ENCODE measurements at regions not wholly inside any gene's neighbourhood (a gene's known extent, or its start where the extent isn't known, plus 50 kb on each side); places are given as distances from the start of the nearest gene placed in this dataset.
A peak's percentile ranks its signal among the peaks of the same experiment; 100 is the strongest.
"Not testable (repeated sequence)": the region's sequence is repeated elsewhere in the genome, so short reads cannot be mapped to it uniquely, and the experiment has no call there.

DNA sequence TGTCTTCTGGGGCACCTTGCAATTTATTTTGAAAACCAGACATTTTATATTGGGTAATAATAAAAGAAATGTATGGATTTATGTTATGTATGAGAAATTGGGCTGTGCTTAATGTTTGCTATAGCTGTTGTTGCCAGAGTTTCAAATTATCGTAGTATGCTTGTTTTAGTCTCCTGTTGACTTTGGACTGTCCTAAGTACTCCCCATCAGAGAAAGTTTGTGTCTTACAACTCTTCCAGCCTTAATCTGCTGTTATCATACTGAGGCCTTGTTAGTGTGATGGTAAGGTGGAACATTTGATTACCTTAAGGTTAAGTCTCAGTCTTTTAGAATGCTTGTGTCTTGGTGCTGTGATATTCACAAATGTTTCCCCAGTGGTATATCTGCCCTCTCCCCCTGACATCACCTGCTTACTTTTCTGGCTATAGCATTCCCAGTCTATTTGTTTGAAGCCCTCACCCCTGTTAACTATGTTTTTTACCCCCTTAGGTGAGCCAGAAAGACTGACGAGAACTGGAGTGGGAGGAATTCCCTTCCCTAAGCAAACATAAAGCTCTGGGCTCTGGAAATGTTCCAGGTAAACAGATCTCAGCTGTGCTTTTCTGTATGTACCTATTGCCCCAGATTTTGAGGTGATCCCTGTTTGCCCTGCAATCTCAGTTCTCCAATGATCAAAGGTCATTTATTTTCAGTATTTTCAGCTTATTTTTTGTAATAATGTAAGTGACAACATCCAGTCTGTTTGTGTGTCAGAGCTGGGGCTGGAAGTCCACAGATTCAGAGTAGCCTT is 581.1 kb upstream of the CITED2 start:
- no peak for DNase-seq (ENCODE audit: low spot score)

DNA sequence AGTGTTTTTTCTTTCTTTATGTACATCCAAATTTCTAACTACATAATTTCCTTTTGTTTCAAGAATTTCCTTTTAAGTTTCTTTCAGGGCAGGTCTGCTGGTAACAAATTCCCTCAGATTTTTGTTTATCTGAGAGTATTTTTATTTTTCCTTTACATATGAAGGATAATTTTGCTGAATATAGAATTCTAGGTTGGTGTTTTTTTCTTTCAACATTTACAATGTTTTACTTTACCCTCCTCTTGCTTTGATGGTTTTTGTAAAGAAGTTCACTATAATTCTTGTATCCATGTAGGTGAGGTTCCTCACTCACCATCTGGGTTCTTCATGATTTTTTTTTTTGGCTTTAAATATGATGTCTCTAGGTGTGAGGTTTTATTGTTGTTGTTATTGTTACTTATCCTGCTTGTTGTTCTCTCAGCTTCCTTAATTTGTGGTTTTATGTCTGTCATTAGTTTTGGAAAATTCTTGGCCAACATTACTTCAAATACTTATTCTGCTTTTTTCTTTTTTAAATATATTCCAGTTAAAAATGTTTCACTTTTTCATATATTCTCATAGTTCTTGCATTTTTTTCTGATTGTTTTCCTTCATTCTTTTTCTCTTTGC is 580.1 kb upstream of the CITED2 start:
- no peak for DNase-seq (ENCODE audit: low spot score)

- not testable (repeated sequence) for DNase-seq (ENCODE audit: low spot score)
Measured at GRCh38 chr6:139953780-139954179, 579.3 kb upstream of the CITED2 start.

DNA sequence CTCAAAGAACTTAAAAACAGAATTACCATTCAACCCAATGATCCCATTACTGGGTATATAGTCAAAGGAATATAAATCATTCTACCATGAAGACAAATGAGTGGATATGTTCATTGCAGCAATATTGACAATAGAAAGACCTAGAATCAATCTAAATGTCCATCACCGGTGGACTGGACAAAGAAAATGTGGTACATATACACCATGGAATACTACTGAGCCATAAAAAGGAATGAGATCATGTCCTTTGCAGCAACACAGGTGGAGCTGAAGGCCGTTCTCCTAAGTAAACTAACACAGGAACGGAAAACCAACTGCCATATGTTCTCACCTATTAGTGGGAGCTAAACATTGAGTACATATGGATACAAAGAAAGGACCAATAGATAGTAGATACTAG is 576.7 kb upstream of the CITED2 start:
- no peak for DNase-seq (ENCODE audit: low spot score)

DNA sequence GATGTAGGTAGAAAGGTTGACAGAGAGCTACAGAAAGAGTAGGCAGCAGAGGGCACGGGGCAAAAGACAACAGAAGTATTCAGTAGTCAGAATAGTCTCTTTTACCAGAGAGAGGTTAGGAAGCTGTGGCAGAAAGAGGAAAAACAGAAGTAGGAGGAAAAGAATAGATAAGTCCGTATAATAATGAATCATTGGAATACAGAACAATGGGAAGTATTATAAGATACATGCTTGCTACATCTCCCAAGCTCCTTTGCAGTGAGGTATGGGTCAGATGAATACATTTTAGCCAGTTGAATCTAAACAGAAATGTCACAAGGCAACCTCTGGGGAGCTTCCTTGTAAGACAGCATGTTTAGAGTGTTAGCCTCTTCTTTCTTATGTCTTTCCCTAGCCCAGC is 570.5 kb upstream of the CITED2 start:
- DNase-seq (ENCODE audit: low spot score) = no peak

GRCh38 chr6:139944131-139944530 is 569.7 kb upstream of the CITED2 start:
- DNase-seq (ENCODE audit: low spot score) = no peak

GRCh38 chr6:139943391-139943790 is 568.9 kb upstream of the CITED2 start:
- no peak for DNase-seq (ENCODE audit: low spot score)

GRCh38 chr6:139942331-139942730 is 567.9 kb upstream of the CITED2 start:
- no peak for DNase-seq (ENCODE audit: low spot score)

DNA sequence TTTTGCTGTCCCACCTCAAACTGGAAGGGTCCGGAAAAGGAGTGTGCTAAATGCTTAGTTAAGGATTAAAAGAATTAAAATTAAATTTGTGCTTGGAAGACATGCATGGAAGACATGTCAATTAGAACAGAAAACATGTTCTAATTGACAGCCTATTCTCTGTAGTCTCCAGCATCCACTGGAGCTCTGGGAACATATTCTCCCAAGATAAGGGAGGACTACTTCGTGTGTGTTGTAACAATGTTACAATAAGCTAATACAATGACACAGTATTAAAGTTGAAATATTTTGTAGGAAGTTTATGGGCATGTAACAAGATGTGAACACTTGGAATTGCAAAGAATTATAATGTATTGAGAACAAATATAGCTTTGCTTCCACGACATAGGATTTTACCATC is 567.4 kb upstream of the CITED2 start:
- no peak for DNase-seq (ENCODE audit: low spot score)

GRCh38 chr6:139940741-139941729 is 566.6 kb upstream of the CITED2 start:
- no peak for DNase-seq (ENCODE audit: low spot score)

GRCh38 chr6:139939189-139939979 is 564.9 kb upstream of the CITED2 start:
- DNase-seq (ENCODE audit: low spot score) = no peak

- no peak for DNase-seq (ENCODE audit: low spot score)
Measured at GRCh38 chr6:139932671-139933070, 558.2 kb upstream of the CITED2 start.

DNA sequence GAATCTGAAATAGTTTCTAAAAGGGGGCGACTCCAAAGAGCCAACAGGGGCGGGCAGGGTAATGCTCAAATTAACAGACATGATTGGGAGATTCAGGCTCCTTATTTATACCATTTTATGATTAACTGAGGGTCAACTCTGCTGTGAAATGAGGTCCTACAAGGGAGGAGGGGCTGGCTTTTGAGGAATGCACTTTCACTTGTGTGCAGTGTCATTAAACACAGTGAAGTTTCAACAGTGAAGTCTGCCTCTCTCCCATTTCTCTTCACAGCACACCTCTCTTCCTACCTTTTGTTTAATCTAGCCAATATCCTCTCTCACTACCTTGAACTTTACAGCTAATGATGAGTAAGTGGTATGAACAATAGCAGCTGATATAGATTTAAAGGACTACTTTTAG is 557.3 kb upstream of the CITED2 start:
- DNase-seq (ENCODE audit: low spot score) = no peak

DNA sequence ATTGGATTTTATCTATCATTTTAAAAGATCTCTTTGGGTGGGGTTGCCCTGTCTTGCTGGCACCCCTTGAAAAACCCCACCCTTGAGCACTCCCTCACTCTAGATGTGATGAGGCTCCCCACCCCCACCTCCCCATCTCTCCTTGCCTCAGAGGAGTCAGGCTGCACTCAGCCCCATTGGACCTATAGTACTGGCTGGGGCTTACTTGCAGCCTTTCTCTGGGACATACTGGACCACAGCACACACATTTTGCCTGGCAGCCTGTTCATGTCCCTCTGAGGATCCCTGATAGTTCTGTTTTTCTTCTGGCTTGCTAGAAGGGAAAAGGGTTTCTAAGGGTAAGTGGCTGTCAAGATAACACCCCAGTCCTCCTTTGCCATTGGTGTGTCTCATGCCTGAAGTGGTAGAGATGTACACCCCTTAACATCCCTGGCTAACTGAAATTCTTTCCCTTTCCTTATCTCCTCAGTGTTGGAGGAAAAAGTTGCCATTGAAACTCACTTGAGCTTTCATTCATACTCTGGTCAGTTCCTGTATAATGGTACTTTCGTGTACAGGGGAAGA is 553.4 kb upstream of the CITED2 start:
- no peak for DNase-seq (ENCODE audit: low spot score)

DNA sequence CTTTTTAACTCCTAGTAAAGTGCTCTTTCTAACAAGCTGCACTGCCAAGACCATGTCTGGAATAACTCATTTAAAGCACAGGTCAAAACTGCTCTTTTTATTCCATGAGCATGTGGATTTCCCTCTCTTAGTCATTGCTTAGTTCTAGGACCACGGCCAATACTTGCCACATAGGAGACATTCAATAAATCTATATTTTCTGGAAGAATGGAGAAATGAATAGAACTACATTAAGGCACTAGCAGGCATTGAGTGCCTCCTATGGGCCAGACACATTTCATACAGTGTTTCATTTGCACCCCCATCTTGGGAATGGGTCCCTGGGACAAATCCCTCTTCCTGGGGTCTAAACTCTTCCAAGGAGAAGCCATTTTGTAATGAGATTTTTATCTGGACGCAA is 552.8 kb upstream of the CITED2 start:
- no peak for DNase-seq (ENCODE audit: low spot score)

DNA sequence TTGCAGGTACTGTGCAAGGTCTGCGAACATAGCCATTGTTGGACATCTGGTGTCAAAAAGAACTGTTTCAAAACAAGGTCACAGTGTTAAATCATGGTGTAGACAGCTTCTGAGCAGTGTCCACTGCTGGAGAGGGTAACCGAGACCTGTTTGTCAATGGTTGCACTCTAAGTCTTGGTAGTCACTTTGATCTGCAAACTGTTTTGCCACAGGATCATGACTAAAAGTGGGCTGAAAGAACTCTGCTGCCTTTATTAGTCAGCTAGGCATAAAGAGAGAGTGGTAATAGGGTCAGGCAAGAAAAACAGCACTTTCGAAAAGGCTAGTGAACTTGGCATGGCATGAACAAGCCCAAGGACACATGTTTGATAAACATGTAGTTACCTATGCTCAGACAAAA is 552.3 kb upstream of the CITED2 start:
- DNase-seq (ENCODE audit: low spot score) = peak; percentile 2

DNA sequence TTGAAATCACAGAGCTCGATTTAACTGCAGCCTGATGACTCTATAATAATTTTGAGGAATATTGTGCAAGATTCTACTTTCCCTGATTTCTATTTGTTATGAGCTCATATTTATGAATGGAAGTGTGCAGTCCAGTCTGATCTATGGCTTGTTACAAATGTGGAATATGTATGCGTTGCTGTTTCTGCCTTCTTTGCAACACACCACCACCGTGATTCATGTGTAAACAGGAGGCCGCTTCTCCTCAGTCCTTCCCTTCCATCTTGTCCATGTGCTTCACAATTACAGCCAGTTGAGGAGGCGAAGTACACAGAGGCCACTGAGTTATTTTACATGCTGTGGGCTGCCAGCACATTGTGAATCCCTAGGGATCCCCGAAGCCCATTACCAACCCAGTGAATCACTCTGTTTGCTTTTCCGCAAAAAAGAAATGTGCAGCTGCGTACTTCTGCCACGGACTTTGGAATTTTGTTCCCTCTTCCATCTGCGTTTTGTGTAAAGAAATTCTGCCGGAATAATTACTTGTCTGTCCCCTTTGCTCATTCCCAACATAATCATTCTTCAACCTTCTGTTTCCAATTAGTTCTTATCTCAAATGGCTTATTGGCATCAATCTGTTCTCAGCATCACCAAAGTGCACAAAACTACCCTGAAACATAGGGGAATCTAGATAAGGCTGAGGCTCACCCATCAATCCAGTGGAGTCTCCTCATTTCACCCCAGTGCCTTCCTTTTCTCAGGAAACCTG is 551.6 kb upstream of the CITED2 start:
- no peak for DNase-seq (ENCODE audit: low spot score)

DNA sequence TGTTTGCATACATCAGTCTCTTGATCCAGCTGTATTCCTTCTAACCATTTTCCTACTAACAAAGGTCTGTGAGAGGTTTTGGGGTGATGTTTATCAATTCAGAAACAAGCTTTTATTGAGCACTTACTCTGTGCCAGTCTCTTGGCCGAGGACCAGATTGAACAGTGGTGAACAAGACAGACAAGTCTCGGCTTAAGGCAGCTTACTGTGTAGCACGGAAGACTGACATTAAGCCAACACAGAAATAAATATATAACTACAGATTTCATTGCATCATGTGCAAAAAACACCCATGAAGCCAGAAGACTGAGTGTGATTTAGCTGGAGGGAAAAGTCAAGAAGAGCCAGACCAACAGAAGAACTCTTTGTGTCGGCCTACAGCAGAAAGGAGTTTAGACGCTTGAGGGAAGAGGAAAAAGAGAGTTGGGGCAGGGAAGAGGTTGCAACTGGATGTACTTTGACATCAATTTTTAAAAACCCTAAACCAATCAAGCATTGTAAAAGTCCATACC is 549.6 kb upstream of the CITED2 start:
- DNase-seq (ENCODE audit: low spot score) = no peak

- DNase-seq (ENCODE audit: low spot score) = no peak
Measured at GRCh38 chr6:139922236-139922635, 547.8 kb upstream of the CITED2 start.

- DNase-seq (ENCODE audit: low spot score) = no peak
Measured at GRCh38 chr6:139920776-139921100, 546.3 kb upstream of the CITED2 start.
